H9 (cell line): ENCODE measurements at regions not wholly inside any gene's neighbourhood (a gene's known extent, or its start where the extent isn't known, plus 50 kb on each side); places are given as distances from the start of the nearest gene placed in this dataset.

Source experiments
- DNase-seq: peaks from one replicate; pipeline ENCODE4 v3.0.0-alpha.2; 2017
- H2AFZ ChIP-seq: one replicate; pipeline ENCODE4 v1.6.1; 2013; ENCODE audit warnings: mild to moderate bottlenecking, low read length, control low read depth, moderate library complexity
- H2AK5ac ChIP-seq: 2 replicates; pipeline ENCODE4 v1.6.1; 2013; ENCODE audit warnings: low read length, control low read depth, mixed read lengths; ENCODE audit not compliant: insufficient read length
- H2BK120ac ChIP-seq: one replicate; pipeline ENCODE4 v1.6.1; 2013; ENCODE audit warnings: low read depth, mild to moderate bottlenecking, low read length, control low read depth, inconsistent platforms; ENCODE audit not compliant: poor library complexity, severe bottlenecking
- H2BK12ac ChIP-seq: 2 replicates; pipeline ENCODE4 v1.6.1; 2013; ENCODE audit warnings: low read length, control low read depth, mixed read lengths, low read depth; ENCODE audit not compliant: insufficient read length
- H2BK15ac ChIP-seq: 2 replicates; pipeline ENCODE4 v1.6.1; 2013; ENCODE audit warnings: low read depth, low read length, control low read depth
- H2BK20ac ChIP-seq: one replicate; pipeline ENCODE4 v1.6.1; 2013; ENCODE audit warnings: low read depth, mild to moderate bottlenecking, low read length, control low read depth, inconsistent platforms; ENCODE audit not compliant: poor library complexity, severe bottlenecking
- H2BK5ac ChIP-seq: 2 replicates; pipeline ENCODE4 v1.6.1; 2013; ENCODE audit warnings: low read length, control low read depth, mixed read lengths; ENCODE audit not compliant: insufficient read length
- H3K14ac ChIP-seq: 2 replicates; pipeline ENCODE4 v1.6.1; 2013; ENCODE audit warnings: low read length, control low read depth; ENCODE audit not compliant: insufficient read depth
- H3K18ac ChIP-seq: 2 replicates; pipeline ENCODE4 v1.6.1; 2013; ENCODE audit warnings: low read depth, mild to moderate bottlenecking, mixed read lengths, low read length, control low read depth; ENCODE audit not compliant: insufficient read length
- H3K23ac ChIP-seq: 2 replicates; pipeline ENCODE4 v1.6.1; 2013; ENCODE audit warnings: low read length, control low read depth, mixed read lengths, low read depth; ENCODE audit not compliant: insufficient read length
- H3K23me2 ChIP-seq: 2 replicates; pipeline ENCODE4 v1.6.1; 2013; ENCODE audit warnings: low read depth, mild to moderate bottlenecking, mixed read lengths, low read length, control low read depth; ENCODE audit not compliant: insufficient read length, poor library complexity, severe bottlenecking
- H3K27ac ChIP-seq: 2 replicates; pipeline ENCODE4 v1.5.1; 2013; ENCODE audit warnings: low read length, control low read depth, mixed read lengths, low read depth; ENCODE audit not compliant: insufficient read length
- H3K27me3 ChIP-seq: 2 replicates; pipeline ENCODE4 v1.6.1; 2013; ENCODE audit warnings: low read length, control low read depth, inconsistent platforms; ENCODE audit not compliant: insufficient read depth
- H3K4ac ChIP-seq: 2 replicates; pipeline ENCODE4 v1.6.1; 2013; ENCODE audit warnings: low read depth, mild to moderate bottlenecking, control low read depth, inconsistent platforms, low read length, moderate library complexity
- H3K4me1 ChIP-seq: 2 replicates; pipeline ENCODE4 v1.6.1; 2013; ENCODE audit warnings: low read length, control low read depth, inconsistent platforms; ENCODE audit not compliant: insufficient read depth
- H3K4me2 ChIP-seq: 2 replicates; pipeline ENCODE4 v1.6.1; 2013; ENCODE audit warnings: low read length, control low read depth, mixed read lengths; ENCODE audit not compliant: insufficient read length, insufficient read depth
- H3K56ac ChIP-seq: 2 replicates; pipeline ENCODE4 v1.6.1; 2013; ENCODE audit warnings: low read depth, mild to moderate bottlenecking, mixed read lengths, low read length, control low read depth; ENCODE audit not compliant: insufficient read length
- H3K79me1 ChIP-seq: 2 replicates; pipeline ENCODE4 v1.6.1; 2013; ENCODE audit warnings: low read depth, mild to moderate bottlenecking, moderate library complexity, low read length, control low read depth, inconsistent platforms; ENCODE audit not compliant: insufficient read depth, poor library complexity, severe bottlenecking
- H3K79me2 ChIP-seq: 2 replicates; pipeline ENCODE4 v1.6.1; 2013; ENCODE audit warnings: low read length, control low read depth, inconsistent platforms; ENCODE audit not compliant: insufficient read depth
- H3K9ac ChIP-seq: 2 replicates; pipeline ENCODE4 v1.6.1; 2013; ENCODE audit warnings: low read length, control low read depth, mixed read lengths; ENCODE audit not compliant: insufficient read length; ENCODE audit errors: extremely low read depth
- H3K9me3 ChIP-seq: one replicate; pipeline ENCODE4 v1.6.1; 2013; ENCODE audit warnings: low read depth, low read length, inconsistent platforms; ENCODE audit not compliant: control insufficient read depth
- H3T11ph ChIP-seq: one replicate; pipeline ENCODE4 v1.6.1; 2013; ENCODE audit warnings: mild to moderate bottlenecking, low read length, control low read depth, inconsistent platforms
- H4K20me1 ChIP-seq: one replicate; pipeline ENCODE4 v1.6.1; 2013; ENCODE audit not compliant: control insufficient read depth, insufficient read length, insufficient read depth
- H4K5ac ChIP-seq: 2 replicates; pipeline ENCODE4 v1.6.1; 2013; ENCODE audit warnings: low read depth, mild to moderate bottlenecking, mixed read lengths, low read length, control low read depth; ENCODE audit not compliant: insufficient read length
- H4K8ac ChIP-seq: replicated peaks from 2 replicates; pipeline ENCODE4 v1.6.1; 2013; ENCODE audit warnings: low read length, control low read depth, mixed read lengths, low read depth; ENCODE audit not compliant: insufficient read length
- H4K91ac ChIP-seq: 2 replicates; pipeline ENCODE4 v1.6.1; 2013; ENCODE audit warnings: low read depth, mild to moderate bottlenecking, moderate library complexity, mixed read lengths, low read length, control low read depth; ENCODE audit not compliant: insufficient read length
- H3K27ac Mint-ChIP-seq, 3 experiments: 2 replicates in 2 of 3; 3 replicates in 1 of 3; pipeline ENCODE4 v1.8.0; 2020 to 2021; ENCODE audit warnings: mixed read lengths in 3 of 3, mild to moderate bottlenecking in 1 of 3, moderate library complexity in 1 of 3
- H3K27me3 Mint-ChIP-seq: 2 replicates; pipeline ENCODE4 v1.8.0; 2021; ENCODE audit warnings: low read depth, mild to moderate bottlenecking, moderate library complexity, mixed read lengths
- H3K36me3 Mint-ChIP-seq, 3 experiments: 2 replicates in 2 of 3; 3 replicates in 1 of 3; pipeline ENCODE4 v1.8.0; 2020 to 2021; ENCODE audit warnings: low read depth in 3 of 3, mixed read lengths in 3 of 3; ENCODE audit not compliant: insufficient read depth in 1 of 3
- H3K4me1 Mint-ChIP-seq, 2 experiments: 2 replicates each; pipeline ENCODE4 v1.8.0; 2020; ENCODE audit warnings: mixed read lengths in 2 of 2
- H3K4me3 Mint-ChIP-seq, 2 experiments: 2 replicates in 1 of 2; 3 replicates in 1 of 2; pipeline ENCODE4 v1.8.0; 2020 to 2021; ENCODE audit warnings: mild to moderate bottlenecking in 2 of 2, mixed read lengths in 2 of 2, moderate library complexity in 1 of 2
- H3K9me3 Mint-ChIP-seq, 2 experiments: 2 replicates in 1 of 2; 3 replicates in 1 of 2; pipeline ENCODE4 v1.8.0; 2020; ENCODE audit warnings: mild to moderate bottlenecking in 2 of 2, mixed read lengths in 2 of 2, moderate library complexity in 1 of 2
- WGBS: extraction: QIAGEN DNeasy Blood & Tissue Kit; methylation state at CpG from one replicate; pipeline ENCODE4 v1.1.7; 2013; ENCODE audit warnings: missing lambda C conversion rate, low lambda C conversion rate, mixed read lengths; ENCODE audit not compliant: insufficient read length; ENCODE audit errors: extremely low coverage; 5-methylcytosine and 5-hydroxymethylcytosine counted together
- TF ChIP-seq, protein P1 (sequence below): fragments of 200-600 bp; sonication (generic); conservative IDR thresholded peaks from 3 replicates; pipeline ENCODE4 v1.8.0; 2021; ENCODE audit warnings: antibody characterized with exemption, mild to moderate bottlenecking

DNA sequence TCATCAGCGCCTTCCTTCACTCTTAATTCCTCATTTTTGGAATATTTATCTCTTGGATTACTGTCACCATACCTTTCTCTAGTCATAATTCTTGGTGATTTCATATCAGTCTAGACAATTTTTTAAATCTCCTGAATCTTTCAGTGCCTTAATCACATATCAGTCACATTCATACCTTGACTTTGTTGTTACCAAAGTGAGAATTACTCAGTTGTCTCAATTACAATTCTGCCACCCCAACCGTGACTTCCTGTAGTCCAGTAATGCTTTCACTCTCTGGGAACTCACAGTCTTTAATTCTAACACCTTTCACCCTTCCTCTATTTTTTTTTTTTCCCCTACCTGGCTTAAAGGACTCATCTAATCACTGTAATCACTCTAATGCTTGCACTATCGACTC lies 1275.3 kb upstream of the TENM3 start:
- H3K4me2 ChIP-seq, result no peak overlapping the region
- no peak overlapping the region for H2BK12ac ChIP-seq
- H3K9ac ChIP-seq, result no peak overlapping the region
- Mint-ChIP-seq H3K27me3 (no peaks in the 10 kb centered on the region), H3K4me1 (peaks cover 0 to 4% of the 10 kb centered on the region in 2 experiments; a peak in 1 of 4 replicates), H3K27ac (no peak overlapping the region), H3K9me3 (no peaks in the 10 kb centered on the region), H3K36me3 (no peaks in the 10 kb centered on the region), H3K4me3 (no peak overlapping the region)
- H2AFZ ChIP-seq, result no peak overlapping the region
- no peaks in the 10 kb centered on the region for H3K79me1 ChIP-seq
- no peak overlapping the region for H4K8ac ChIP-seq
- TF ChIP-seq, protein P1, sequence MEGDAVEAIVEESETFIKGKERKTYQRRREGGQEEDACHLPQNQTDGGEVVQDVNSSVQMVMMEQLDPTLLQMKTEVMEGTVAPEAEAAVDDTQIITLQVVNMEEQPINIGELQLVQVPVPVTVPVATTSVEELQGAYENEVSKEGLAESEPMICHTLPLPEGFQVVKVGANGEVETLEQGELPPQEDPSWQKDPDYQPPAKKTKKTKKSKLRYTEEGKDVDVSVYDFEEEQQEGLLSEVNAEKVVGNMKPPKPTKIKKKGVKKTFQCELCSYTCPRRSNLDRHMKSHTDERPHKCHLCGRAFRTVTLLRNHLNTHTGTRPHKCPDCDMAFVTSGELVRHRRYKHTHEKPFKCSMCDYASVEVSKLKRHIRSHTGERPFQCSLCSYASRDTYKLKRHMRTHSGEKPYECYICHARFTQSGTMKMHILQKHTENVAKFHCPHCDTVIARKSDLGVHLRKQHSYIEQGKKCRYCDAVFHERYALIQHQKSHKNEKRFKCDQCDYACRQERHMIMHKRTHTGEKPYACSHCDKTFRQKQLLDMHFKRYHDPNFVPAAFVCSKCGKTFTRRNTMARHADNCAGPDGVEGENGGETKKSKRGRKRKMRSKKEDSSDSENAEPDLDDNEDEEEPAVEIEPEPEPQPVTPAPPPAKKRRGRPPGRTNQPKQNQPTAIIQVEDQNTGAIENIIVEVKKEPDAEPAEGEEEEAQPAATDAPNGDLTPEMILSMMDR, result no peak
- H3K4ac ChIP-seq, result no peak overlapping the region
- H3K27ac ChIP-seq, result no peak overlapping the region
- no peak overlapping the region for H3T11ph ChIP-seq
- DNase-seq, result no peak
- H3K4me1 ChIP-seq, result no peaks in the 10 kb centered on the region
- no peaks in the 10 kb centered on the region for H3K9me3 ChIP-seq
- no peak overlapping the region for H3K56ac ChIP-seq
- no peaks in the 10 kb centered on the region for H3K27me3 ChIP-seq
- no peak overlapping the region for H4K5ac ChIP-seq
- no peak overlapping the region for H3K14ac ChIP-seq
- no peak overlapping the region for H3K18ac ChIP-seq
- H2AK5ac ChIP-seq, result no peak overlapping the region
- WGBS, result no CpG with 5 or more reads among the region's 3 CpGs
- H4K91ac ChIP-seq, result no peak overlapping the region
- no peak overlapping the region for H3K23ac ChIP-seq
- H2BK15ac ChIP-seq, result no peak overlapping the region
- no peak overlapping the region for H2BK120ac ChIP-seq
- H3K23me2 ChIP-seq, result no peaks in the 10 kb centered on the region
- H2BK5ac ChIP-seq, result no peak overlapping the region
- no peaks in the 10 kb centered on the region for H4K20me1 ChIP-seq
- H2BK20ac ChIP-seq, result no peak overlapping the region
- H3K79me2 ChIP-seq, result no peaks in the 10 kb centered on the region
